IMR-90 (cell line): ENCODE measurements at regions not wholly inside any gene's neighbourhood (a gene's known extent, or its start where the extent isn't known, plus 50 kb on each side); places are given as distances from the start of the nearest gene placed in this dataset.

Experiments used
- BHLHE40 ChIP-seq: fragments of 150-350 bp; IDR thresholded peaks from 2 replicates; pipeline ENCODE4 v1.6.1; 2016; ENCODE audit warnings: mild to moderate bottlenecking, low read depth, low read length
- CEBPB ChIP-seq: IDR thresholded peaks from 2 replicates; pipeline ENCODE4 v1.6.1; 2012; ENCODE audit warnings: low read depth, low read length, improper control_type of control experiment
- FOS ChIP-seq: fragments of 150-350 bp; IDR thresholded peaks from 2 replicates; pipeline ENCODE4 v1.6.1; 2016; ENCODE audit warnings: low read depth, low read length
- MAFK ChIP-seq: IDR thresholded peaks from 2 replicates; pipeline ENCODE4 v1.6.1; 2012; ENCODE audit warnings: low read depth, low read length, improper control_type of control experiment
- MXI1 ChIP-seq: IDR thresholded peaks from 2 replicates; pipeline ENCODE4 v1.6.1; 2012; ENCODE audit warnings: low read depth, mild to moderate bottlenecking, low read length, moderate library complexity, borderline replicate concordance
- POLR2A ChIP-seq: IDR thresholded peaks from 2 replicates; pipeline ENCODE4 v1.6.1; 2012; ENCODE audit warnings: mild to moderate bottlenecking, low read depth, low read length
- RAD21 ChIP-seq: IDR thresholded peaks from 2 replicates; pipeline ENCODE4 v1.6.1; 2012; ENCODE audit warnings: low read length, improper control_type of control experiment
- RCOR1 ChIP-seq: IDR thresholded peaks from 2 replicates; pipeline ENCODE4 v1.6.1; 2012; ENCODE audit warnings: mild to moderate bottlenecking, low read length, improper control_type of control experiment; ENCODE audit not compliant: insufficient replicate concordance
- RFX5 ChIP-seq: IDR thresholded peaks from 2 replicates; pipeline ENCODE4 v1.8.0; 2012; ENCODE audit warnings: low read depth, mild to moderate bottlenecking, low read length, moderate library complexity
- SMC3 ChIP-seq: fragments of 150-350 bp; IDR thresholded peaks from 2 replicates; pipeline ENCODE4 v1.6.1; 2016; ENCODE audit warnings: low read depth, mild to moderate bottlenecking, antibody characterized with exemption, low read length, moderate library complexity
- USF2 ChIP-seq: fragments of 150-350 bp; IDR thresholded peaks from 2 replicates; pipeline ENCODE4 v1.6.1; 2017; ENCODE audit warnings: mild to moderate bottlenecking, antibody characterized with exemption, low read length, low read depth
- TF ChIP-seq, protein P1 (sequence below): conservative IDR thresholded peaks from 2 replicates; pipeline ENCODE4 v1.5.1; 2012; ENCODE audit warnings: mild to moderate bottlenecking, low read depth, low read length, improper control_type of control experiment
- TF ChIP-seq, protein P2 (sequence below): fragments of 150-350 bp; IDR thresholded peaks from 2 replicates; pipeline ENCODE4 v1.6.1; 2016; ENCODE audit warnings: low read depth, mild to moderate bottlenecking, low read length, moderate library complexity, borderline replicate concordance

GRCh38 chr4:19694812-19695211, 556.9 kb upstream of the SLIT2 start:
- no peak for TF ChIP-seq BHLHE40
- TF ChIP-seq, protein P1, sequence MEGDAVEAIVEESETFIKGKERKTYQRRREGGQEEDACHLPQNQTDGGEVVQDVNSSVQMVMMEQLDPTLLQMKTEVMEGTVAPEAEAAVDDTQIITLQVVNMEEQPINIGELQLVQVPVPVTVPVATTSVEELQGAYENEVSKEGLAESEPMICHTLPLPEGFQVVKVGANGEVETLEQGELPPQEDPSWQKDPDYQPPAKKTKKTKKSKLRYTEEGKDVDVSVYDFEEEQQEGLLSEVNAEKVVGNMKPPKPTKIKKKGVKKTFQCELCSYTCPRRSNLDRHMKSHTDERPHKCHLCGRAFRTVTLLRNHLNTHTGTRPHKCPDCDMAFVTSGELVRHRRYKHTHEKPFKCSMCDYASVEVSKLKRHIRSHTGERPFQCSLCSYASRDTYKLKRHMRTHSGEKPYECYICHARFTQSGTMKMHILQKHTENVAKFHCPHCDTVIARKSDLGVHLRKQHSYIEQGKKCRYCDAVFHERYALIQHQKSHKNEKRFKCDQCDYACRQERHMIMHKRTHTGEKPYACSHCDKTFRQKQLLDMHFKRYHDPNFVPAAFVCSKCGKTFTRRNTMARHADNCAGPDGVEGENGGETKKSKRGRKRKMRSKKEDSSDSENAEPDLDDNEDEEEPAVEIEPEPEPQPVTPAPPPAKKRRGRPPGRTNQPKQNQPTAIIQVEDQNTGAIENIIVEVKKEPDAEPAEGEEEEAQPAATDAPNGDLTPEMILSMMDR, result no peak
- no peak for TF ChIP-seq MAFK
- TF ChIP-seq POLR2A, result no peak
- TF ChIP-seq RFX5, result no peak
- no peak for TF ChIP-seq SMC3
- no peak for TF ChIP-seq MXI1
- TF ChIP-seq RCOR1, result no peak
- TF ChIP-seq USF2, result no peak
- TF ChIP-seq CEBPB, result no peak
- no peak for TF ChIP-seq RAD21
- TF ChIP-seq FOS, result no peak
- TF ChIP-seq, protein P2, sequence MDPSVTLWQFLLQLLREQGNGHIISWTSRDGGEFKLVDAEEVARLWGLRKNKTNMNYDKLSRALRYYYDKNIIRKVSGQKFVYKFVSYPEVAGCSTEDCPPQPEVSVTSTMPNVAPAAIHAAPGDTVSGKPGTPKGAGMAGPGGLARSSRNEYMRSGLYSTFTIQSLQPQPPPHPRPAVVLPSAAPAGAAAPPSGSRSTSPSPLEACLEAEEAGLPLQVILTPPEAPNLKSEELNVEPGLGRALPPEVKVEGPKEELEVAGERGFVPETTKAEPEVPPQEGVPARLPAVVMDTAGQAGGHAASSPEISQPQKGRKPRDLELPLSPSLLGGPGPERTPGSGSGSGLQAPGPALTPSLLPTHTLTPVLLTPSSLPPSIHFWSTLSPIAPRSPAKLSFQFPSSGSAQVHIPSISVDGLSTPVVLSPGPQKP, result no peak
